IMR-90 (cell line): ENCODE measurements at regions not wholly inside any gene's neighbourhood (a gene's known extent, or its start where the extent isn't known, plus 50 kb on each side); places are given as distances from the start of the nearest gene placed in this dataset.

Source experiments
- ATAC-seq: fragments of 200-7000 bp; cut with Tn5 transposase; 2 replicates; pipeline ENCODE4 v1.9.1; 2020; ENCODE audit warnings: low read depth, mild to moderate bottlenecking, moderate library complexity
- BruUV-seq: library from RNA; stranded (reverse); fragments of 400-500 nt; replicated peaks from 2 replicates; lab custom pipeline; 2021; lab: Mats Ljungman, UMichigan
- CTCF ChIA-PET: fragments of 300-600 bp; formaldehyde crosslinking; extraction: SDS; loops from one replicate; lab custom pipeline; 2021; ENCODE audit warnings: antibody characterized with exemption; lab: Yijun Ruan, JAX
- POLR2A ChIA-PET: fragments of 300-600 bp; sonication (Branson Sonifier 250); formaldehyde crosslinking; loops from one replicate; lab custom pipeline; 2022; ENCODE audit warnings: antibody characterized with exemption; ENCODE audit not compliant: unreplicated experiment; lab: Charles Lee
- DNase-seq: peaks from one replicate; pipeline ENCODE4 v3.0.0; 2013
- H2AFZ ChIP-seq: replicated peaks from 2 replicates; pipeline ENCODE3; 2013; ENCODE audit warnings: low read length, mild to moderate bottlenecking; ENCODE audit not compliant: poor library complexity
- H2AK5ac ChIP-seq: 2 replicates; pipeline ENCODE4 v1.6.1; 2013; ENCODE audit warnings: low read depth, low read length, inconsistent platforms
- H2AK9ac ChIP-seq: replicated peaks from 2 replicates; pipeline ENCODE3; 2013; ENCODE audit warnings: mild to moderate bottlenecking, low read depth, low read length, moderate library complexity; ENCODE audit not compliant: poor library complexity
- H2BK120ac ChIP-seq: 2 replicates; pipeline ENCODE4 v1.6.1; 2013; ENCODE audit warnings: low read depth, low read length, inconsistent platforms
- H2BK15ac ChIP-seq: 3 replicates; pipeline ENCODE4 v1.6.1; 2013; ENCODE audit warnings: low read depth, low read length, inconsistent platforms
- H2BK20ac ChIP-seq: 2 replicates; pipeline ENCODE4 v1.6.1; 2013; ENCODE audit warnings: low read depth, mild to moderate bottlenecking, inconsistent platforms, low read length, moderate library complexity
- H2BK5ac ChIP-seq: 2 replicates; pipeline ENCODE4 v1.6.1; 2013; ENCODE audit warnings: mild to moderate bottlenecking, low read depth, low read length, inconsistent platforms; ENCODE audit not compliant: poor library complexity, severe bottlenecking
- H3K14ac ChIP-seq: replicated peaks from 2 replicates; pipeline ENCODE4 v1.6.1; 2013; ENCODE audit warnings: low read depth, low read length, inconsistent platforms
- H3K18ac ChIP-seq: 2 replicates; pipeline ENCODE4 v1.6.1; 2013; ENCODE audit warnings: low read depth, low read length, control low read depth
- H3K23ac ChIP-seq: 2 replicates; pipeline ENCODE4 v1.6.1; 2013; ENCODE audit warnings: low read depth, low read length, inconsistent platforms
- H3K27ac ChIP-seq: 2 replicates; pipeline ENCODE4 v1.5.1; 2013; ENCODE audit warnings: mild to moderate bottlenecking, control low read depth, low read length; ENCODE audit not compliant: insufficient read depth
- H3K27me3 ChIP-seq: 2 replicates; pipeline ENCODE4 v1.6.1; 2013; ENCODE audit warnings: low read length; ENCODE audit not compliant: control insufficient read depth, insufficient read depth
- H3K36me3 ChIP-seq: 2 replicates; pipeline ENCODE4 v1.6.1; 2013; ENCODE audit warnings: low read length, mixed read lengths; ENCODE audit not compliant: control insufficient read depth, insufficient read depth
- H3K4ac ChIP-seq: 2 replicates; pipeline ENCODE4 v1.6.1; 2013; ENCODE audit warnings: low read depth, low read length, inconsistent platforms
- H3K4me1 ChIP-seq: 2 replicates; pipeline ENCODE4 v1.6.1; 2013; ENCODE audit warnings: low read length, mixed read lengths; ENCODE audit not compliant: control insufficient read depth, insufficient read depth
- H3K4me2 ChIP-seq: 2 replicates; pipeline ENCODE4 v1.6.1; 2013; ENCODE audit warnings: low read depth, mild to moderate bottlenecking, control low read depth, low read length, moderate library complexity
- H3K4me3 ChIP-seq: 2 replicates; pipeline ENCODE4 v1.5.1; 2013; ENCODE audit warnings: low read depth, mild to moderate bottlenecking, control low read depth, low read length, moderate library complexity; ENCODE audit not compliant: insufficient read depth
- H3K56ac ChIP-seq: 2 replicates; pipeline ENCODE4 v1.6.1; 2013; ENCODE audit warnings: low read length, inconsistent platforms; ENCODE audit not compliant: insufficient read depth; ENCODE audit errors: extremely low read depth
- H3K79me1 ChIP-seq, 2 experiments: 2 replicates each; pipeline ENCODE4 v1.6.1; 2013; ENCODE audit warnings: low read length in 2 of 2, inconsistent platforms in 1 of 2, low read depth in 1 of 2
- H3K9ac ChIP-seq: 2 replicates; pipeline ENCODE4 v1.6.1; 2013; ENCODE audit warnings: low read depth, low read length, control low read depth
- H3K9me1 ChIP-seq: 2 replicates; pipeline ENCODE4 v1.6.1; 2013; ENCODE audit warnings: low read length, inconsistent platforms; ENCODE audit not compliant: insufficient read depth
- H3K9me3 ChIP-seq: 2 replicates; pipeline ENCODE4 v1.6.1; 2013; ENCODE audit warnings: low read length; ENCODE audit not compliant: control insufficient read depth, insufficient read depth
- H4K20me1 ChIP-seq: 2 replicates; pipeline ENCODE4 v1.6.1; 2013; ENCODE audit warnings: low read length, inconsistent platforms; ENCODE audit not compliant: insufficient read depth
- H4K5ac ChIP-seq: 2 replicates; pipeline ENCODE4 v1.6.1; 2013; ENCODE audit warnings: mild to moderate bottlenecking, low read depth, low read length, control low read depth
- H4K8ac ChIP-seq, 2 experiments: 2 replicates each; pipeline ENCODE4 v1.6.1; 2013; ENCODE audit warnings: low read depth in 2 of 2, low read length in 2 of 2, control low read depth in 1 of 2, inconsistent platforms in 1 of 2
- H4K91ac ChIP-seq: 2 replicates; pipeline ENCODE4 v1.6.1; 2013; ENCODE audit warnings: low read depth, low read length, inconsistent platforms; ENCODE audit not compliant: insufficient read depth
- CEBPB ChIP-seq: IDR thresholded peaks from 2 replicates; pipeline ENCODE4 v1.6.1; 2012; ENCODE audit warnings: low read depth, low read length, improper control_type of control experiment
- CHD1 ChIP-seq: IDR thresholded peaks from 2 replicates; pipeline ENCODE4 v1.6.1; 2012; ENCODE audit warnings: low read depth, low read length, improper control_type of control experiment
- ELK1 ChIP-seq: fragments of 150-350 bp; IDR thresholded peaks from 2 replicates; pipeline ENCODE4 v1.6.1; 2016; ENCODE audit warnings: low read depth, mild to moderate bottlenecking, low read length, moderate library complexity, borderline replicate concordance
- FOS ChIP-seq: fragments of 150-350 bp; IDR thresholded peaks from 2 replicates; pipeline ENCODE4 v1.6.1; 2016; ENCODE audit warnings: low read depth, low read length
- MAFK ChIP-seq: IDR thresholded peaks from 2 replicates; pipeline ENCODE4 v1.6.1; 2012; ENCODE audit warnings: low read depth, low read length, improper control_type of control experiment
- MAZ ChIP-seq: IDR thresholded peaks from 2 replicates; pipeline ENCODE4 v1.6.1; 2012; ENCODE audit warnings: low read depth, mild to moderate bottlenecking, low read length, improper control_type of control experiment, moderate library complexity, borderline replicate concordance
- MXI1 ChIP-seq: IDR thresholded peaks from 2 replicates; pipeline ENCODE4 v1.6.1; 2012; ENCODE audit warnings: low read depth, mild to moderate bottlenecking, low read length, moderate library complexity, borderline replicate concordance
- POLR2A ChIP-seq: IDR thresholded peaks from 2 replicates; pipeline ENCODE4 v1.6.1; 2012; ENCODE audit warnings: mild to moderate bottlenecking, low read depth, low read length
- RAD21 ChIP-seq: IDR thresholded peaks from 2 replicates; pipeline ENCODE4 v1.6.1; 2012; ENCODE audit warnings: low read length, improper control_type of control experiment
- RCOR1 ChIP-seq: IDR thresholded peaks from 2 replicates; pipeline ENCODE4 v1.6.1; 2012; ENCODE audit warnings: mild to moderate bottlenecking, low read length, improper control_type of control experiment; ENCODE audit not compliant: insufficient replicate concordance
- WGBS, 2 experiments: methylation state at CpG; one replicate each; pipeline versions ENCODE4 v1.1.5 to v1.1.7; 2013; ENCODE audit warnings: missing lambda C conversion rate in 2 of 2; ENCODE audit not compliant: insufficient read length in 1 of 2; ENCODE audit errors: extremely low coverage in 2 of 2; 5-methylcytosine and 5-hydroxymethylcytosine counted together
- dilution Hi-C: fragments of 300-500 bp; cut with HindIII; formaldehyde crosslinking; loops from one replicate; pipeline ENCODE4 v1.14.3; 2018; ENCODE audit warnings: low sequenced_read_pairs; ENCODE audit not compliant: unreplicated experiment
- in situ Hi-C: fragments of 300-500 bp; cut with MboI; formaldehyde crosslinking; loops from 3 replicates; pipeline ENCODE4 v1.14.3; 2019; ENCODE audit warnings: low sequenced_read_pairs, inconsistent platforms, mixed read lengths
- intact Hi-C: fragments of 100-400 bp; cut with micrococcal nuclease; formaldehyde crosslinking; loops from 2 replicates; pipeline ENCODE4 v1.10.0; 2022
- TF ChIP-seq, protein P1 (sequence below): conservative IDR thresholded peaks from 2 replicates; pipeline ENCODE4 v1.5.1; 2012; ENCODE audit warnings: mild to moderate bottlenecking, low read depth, low read length, improper control_type of control experiment

DNA sequence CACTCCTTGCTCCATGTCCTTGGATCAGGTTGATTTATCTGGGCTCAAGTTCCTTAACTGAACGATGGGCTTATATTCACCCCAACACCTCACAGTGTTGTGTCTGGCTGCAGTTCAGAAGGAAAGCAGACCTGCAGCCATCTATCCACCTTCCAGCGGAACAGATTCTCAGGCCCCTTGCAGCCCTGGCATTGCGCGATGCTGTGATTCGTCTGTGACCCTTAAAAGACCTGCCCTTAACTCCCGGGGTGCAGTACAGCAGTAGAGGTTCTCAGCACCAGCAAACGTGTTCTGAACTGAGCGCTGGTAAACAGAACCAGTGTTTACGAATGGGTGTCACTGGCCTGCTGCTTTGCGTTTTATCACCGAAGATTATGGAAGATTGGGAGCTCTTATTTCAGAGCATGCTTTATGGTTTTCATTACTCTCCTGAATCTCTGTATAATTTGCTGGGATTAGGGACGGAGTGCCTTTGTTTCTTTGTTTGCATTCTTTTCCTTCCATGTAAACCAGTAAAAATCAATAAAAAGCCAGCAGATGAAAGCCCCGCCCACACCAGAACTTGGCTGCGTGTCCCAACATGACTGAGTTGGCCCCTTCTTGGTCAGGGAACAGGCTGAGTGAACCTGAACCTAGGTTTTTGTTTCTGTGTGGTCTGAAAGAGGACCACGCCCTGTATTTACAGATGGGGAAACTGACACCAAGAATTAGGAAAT, 286.7 kb upstream of the CRY1 start:
- Histone ChIP-seq H2BK5ac (no peak overlapping the region), H2BK20ac (peak overlapping the region; percentile 90), H3K9ac (no peak overlapping the region), H3K79me1 (no peaks in the 10 kb centered on the region), H3K4me2 (peak overlapping the region; percentile 67), H3K23ac (no peak overlapping the region; the same call in 1 of the 2 replicates), H3K36me3 (no peaks in the 10 kb centered on the region), H2BK15ac (no peak overlapping the region), H3K9me1 (peaks cover 6% of the 10 kb centered on the region; the same call in 1 of the 2 replicates), H3K27me3 (no peaks in the 10 kb centered on the region), H3K4me3 (no peak overlapping the region), H2AK5ac (no peak overlapping the region), H3K18ac (peak overlapping the region; percentile 60; the same call in 1 of the 2 replicates), H3K56ac (no peak overlapping the region), H4K91ac (peak overlapping the region; percentile 18; the same call in 1 of the 2 replicates), H2AK9ac (peak overlapping the region; percentile 77), H3K14ac (peak overlapping the region; percentile 75; the same call in 1 of the 2 replicates), H2BK120ac (peak overlapping the region; percentile 79), H3K9me3 (no peaks in the 10 kb centered on the region), H4K8ac (peak overlapping the region; percentile 13 to 48; a peak in 2 of 4 replicates), H3K4ac (peak overlapping the region; percentile 73; the same call in 1 of the 2 replicates), H3K4me1 (peaks cover 7% of the 10 kb centered on the region), H2AFZ (peak overlapping the region; percentile 9), H3K27ac (0 out of 2 replicates have a peak overlapping the region, but pooled peaks have one; percentile 12), H4K20me1 (no peaks in the 10 kb centered on the region), H4K5ac (no peak overlapping the region)
- intact Hi-C loops (no loop called here), dilution Hi-C loops (no loop called here), in situ Hi-C loops (no loop called here)
- WGBS, 2 experiments = 10% methylated on average over 2 of the region's 15 CpGs; no CpG with 5 or more reads in 1 of the 2 experiments
- TF ChIP-seq, protein P1, sequence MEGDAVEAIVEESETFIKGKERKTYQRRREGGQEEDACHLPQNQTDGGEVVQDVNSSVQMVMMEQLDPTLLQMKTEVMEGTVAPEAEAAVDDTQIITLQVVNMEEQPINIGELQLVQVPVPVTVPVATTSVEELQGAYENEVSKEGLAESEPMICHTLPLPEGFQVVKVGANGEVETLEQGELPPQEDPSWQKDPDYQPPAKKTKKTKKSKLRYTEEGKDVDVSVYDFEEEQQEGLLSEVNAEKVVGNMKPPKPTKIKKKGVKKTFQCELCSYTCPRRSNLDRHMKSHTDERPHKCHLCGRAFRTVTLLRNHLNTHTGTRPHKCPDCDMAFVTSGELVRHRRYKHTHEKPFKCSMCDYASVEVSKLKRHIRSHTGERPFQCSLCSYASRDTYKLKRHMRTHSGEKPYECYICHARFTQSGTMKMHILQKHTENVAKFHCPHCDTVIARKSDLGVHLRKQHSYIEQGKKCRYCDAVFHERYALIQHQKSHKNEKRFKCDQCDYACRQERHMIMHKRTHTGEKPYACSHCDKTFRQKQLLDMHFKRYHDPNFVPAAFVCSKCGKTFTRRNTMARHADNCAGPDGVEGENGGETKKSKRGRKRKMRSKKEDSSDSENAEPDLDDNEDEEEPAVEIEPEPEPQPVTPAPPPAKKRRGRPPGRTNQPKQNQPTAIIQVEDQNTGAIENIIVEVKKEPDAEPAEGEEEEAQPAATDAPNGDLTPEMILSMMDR = no peak
- no peak for TF ChIP-seq FOS
- TF ChIP-seq POLR2A = no peak
- TF ChIP-seq RCOR1 = no peak
- TF ChIP-seq ELK1 = no peak
- no peak for TF ChIP-seq RAD21
- no peak for TF ChIP-seq MXI1
- no peak for TF ChIP-seq CEBPB
- TF ChIP-seq MAZ = no peak
- TF ChIP-seq MAFK = no peak
- no peak for TF ChIP-seq CHD1
- POLR2A ChIA-PET = no interaction called here
- ATAC-seq = peak; percentile 63
- peak; percentile 46 for DNase-seq
- CTCF ChIA-PET = no interaction called here
- no TSS peak for BruUV-seq
